Loucy (cell line): ENCODE measurements at regions not wholly inside any gene's neighbourhood (a gene's known extent, or its start where the extent isn't known, plus 50 kb on each side); places are given as distances from the start of the nearest gene placed in this dataset.

Experiments
- CTCF ChIP-seq: fragments of 200-600 bp; sonication (generic); conservative IDR thresholded peaks from 2 replicates; pipeline ENCODE4 v1.5.1; 2014; ENCODE audit warnings: mild to moderate bottlenecking, antibody characterized with exemption, low read length
- EZH2phosphoT487 ChIP-seq: fragments of 200-600 bp; IDR thresholded peaks from 2 replicates; pipeline ENCODE4 v1.6.1; 2018; ENCODE audit warnings: antibody characterized with exemption, mild to moderate bottlenecking, moderate library complexity, borderline replicate concordance

GRCh38 chr13:77387607-77388200 lies 60.8 kb upstream of the MYCBP2 start:
- TF ChIP-seq CTCF: no peak
- no peak for TF ChIP-seq EZH2phosphoT487
